Fibroblast of pulmonary artery (primary cell): ENCODE measurements at regions not wholly inside any gene's neighbourhood (a gene's known extent, or its start where the extent isn't known, plus 50 kb on each side); places are given as distances from the start of the nearest gene placed in this dataset.
A peak's percentile ranks its signal among the peaks of the same experiment; 100 is the strongest.

Source experiments
- DNase-seq: peaks from one replicate; pipeline ENCODE4 v3.0.0-alpha.2; 2010; ENCODE audit warnings: low read depth
- H3K4me3 ChIP-seq: replicated peaks from 2 replicates; pipeline ENCODE4 v1.5.1; 2011; ENCODE audit warnings: low read depth, mild to moderate bottlenecking, control low read depth, low read length, moderate library complexity
- CTCF ChIP-seq: IDR thresholded peaks from 2 replicates; pipeline ENCODE4 v1.5.1; 2011; ENCODE audit warnings: mild to moderate bottlenecking, control low read depth, low read length, inconsistent platforms; ENCODE audit errors: missing control alignments

- no peak overlapping the region for H3K4me3 ChIP-seq
- no peak for TF ChIP-seq CTCF
- peak; percentile 64 for DNase-seq
Measured at GRCh38 chr11:45021692-45022141, 71.0 kb upstream of the TP53I11 start.

GRCh38 chr11:45022294-45023064, 71.8 kb upstream of the TP53I11 start:
- DNase-seq: no peak
- H3K4me3 ChIP-seq: no peak overlapping the region
- no peak for TF ChIP-seq CTCF

GRCh38 chr11:45023065-45023365, 72.3 kb upstream of the TP53I11 start:
- no peak overlapping the region for H3K4me3 ChIP-seq
- DNase-seq: no peak
- TF ChIP-seq CTCF: no peak

GRCh38 chr11:45024316-45024715, 73.6 kb upstream of the TP53I11 start:
- no peak for DNase-seq
- H3K4me3 ChIP-seq: no peak overlapping the region

GRCh38 chr11:45024846-45025588, 74.3 kb upstream of the TP53I11 start:
- no peak overlapping the region for H3K4me3 ChIP-seq
- no peak for TF ChIP-seq CTCF

More at GRCh38 chr11:45024316-45024715, 73.6 kb upstream of the TP53I11 start:
- TF ChIP-seq CTCF: no peak

GRCh38 chr11:45025716-45026492, 75.2 kb upstream of the TP53I11 start:
- no peak for TF ChIP-seq CTCF
- DNase-seq: peak; percentile 88
- no peak overlapping the region for H3K4me3 ChIP-seq

More at GRCh38 chr11:45024846-45025588, 74.3 kb upstream of the TP53I11 start:
- no peak for DNase-seq
